Vagina (tissue), 2 donors: ENCODE measurements at regions not wholly inside any gene's neighbourhood (a gene's known extent, or its start where the extent isn't known, plus 50 kb on each side); places are given as distances from the start of the nearest gene placed in this dataset.
"Not testable (repeated sequence)": the region's sequence is repeated elsewhere in the genome, so short reads cannot be mapped to it uniquely, and the experiment has no call there.

Experiments used
- DNase-seq, 2 donors: peaks; one replicate each; pipeline ENCODE4 v3.0.0-alpha.2; 2017; ENCODE audit errors: extremely low spot score in 2 of 2
- H3K27ac ChIP-seq: fragments of 200-600 bp; sonication (generic); one replicate; pipeline ENCODE4 v1.5.1; 2019
- H3K27me3 ChIP-seq: fragments of 200-600 bp; sonication (generic); one replicate; pipeline ENCODE4 v1.5.1; 2019
- H3K36me3 ChIP-seq, 2 donors: fragments of 200-600 bp; sonication (generic); one replicate each; pipeline ENCODE4 v1.5.1; 2017 to 2019
- H3K4me1 ChIP-seq: fragments of 200-600 bp; sonication (generic); one replicate; pipeline ENCODE4 v1.5.1; 2019
- H3K4me3 ChIP-seq, 2 donors: fragments of 200-600 bp; sonication (generic); 1 replicate in 1 of 2; 2 replicates in 1 of 2; pipeline ENCODE4 v1.5.1; 2016 to 2019
- H3K9me3 ChIP-seq: fragments of 200-600 bp; sonication (generic); one replicate; pipeline ENCODE4 v1.5.1; 2019
- CTCF ChIP-seq, 3 experiments: fragments of 450-650 bp in 2 of 3; fragments of 200-600 bp in 1 of 3; sonication (generic) in 1 of 3; IDR thresholded peaks; one replicate each; pipeline ENCODE4 v1.5.1; 2017 to 2019; ENCODE audit warnings: antibody characterized with exemption in 3 of 3, mild to moderate bottlenecking in 2 of 3, moderate library complexity in 2 of 3
- POLR2A ChIP-seq, 2 donors: fragments of 450-650 bp; IDR thresholded peaks; one replicate each; pipeline ENCODE4 v1.6.1; 2017; ENCODE audit warnings: antibody characterized with exemption in 2 of 2, mild to moderate bottlenecking in 2 of 2, moderate library complexity in 2 of 2
- POLR2AphosphoS5 ChIP-seq, 2 donors: sonication (generic); formaldehyde crosslinking; IDR thresholded peaks; one replicate each; pipeline ENCODE4 v1.9.0; 2017; ENCODE audit warnings: antibody characterized with exemption in 2 of 2, mild to moderate bottlenecking in 2 of 2, low read depth in 1 of 2; ENCODE audit not compliant: insufficient read depth in 1 of 2
- intact Hi-C: fragments of 100-400 bp; cut with DNase I; formaldehyde crosslinking; loops from one replicate; pipeline ENCODE4 v1.15.1; 2023

- no peaks in the 10 kb centered on the region for H3K27me3 ChIP-seq
- no peak overlapping the region for H3K4me3 ChIP-seq
- H3K36me3 ChIP-seq, result no peaks in the 10 kb centered on the region
- no peak for TF ChIP-seq POLR2AphosphoS5 (IDR thresholded peaks at IDR 0.05; ENCODE audit: insufficient read depth in 1 of 2, low read depth in 1 of 2)
- TF ChIP-seq CTCF (IDR thresholded peaks at IDR 0.05), result no peak
- TF ChIP-seq POLR2A (IDR thresholded peaks at IDR 0.05), result no peak
- no peak overlapping the region for H3K27ac ChIP-seq
- intact Hi-C loops, result no loop called here
- no peaks in the 10 kb centered on the region for H3K4me1 ChIP-seq
- no peaks in the 10 kb centered on the region for H3K9me3 ChIP-seq
- DNase-seq, result no peak
Observed at GRCh38 chr18:57941841-57942489, 102.1 kb upstream of the NEDD4L start.

GRCh38 chr18:57940166-57940660 is 103.8 kb upstream of the NEDD4L start:
- Histone ChIP-seq H3K9me3 (no peaks in the 10 kb centered on the region), H3K4me3 (no peak overlapping the region), H3K27ac (no peak overlapping the region), H3K4me1 (no peaks in the 10 kb centered on the region), H3K27me3 (no peaks in the 10 kb centered on the region), H3K36me3 (no peaks in the 10 kb centered on the region)
- TF ChIP-seq POLR2AphosphoS5 (IDR thresholded peaks at IDR 0.05; ENCODE audit: insufficient read depth in 1 of 2, low read depth in 1 of 2) (no peak), CTCF (IDR thresholded peaks at IDR 0.05) (no peak), POLR2A (IDR thresholded peaks at IDR 0.05) (no peak)
- intact Hi-C loops, result no loop called here
- DNase-seq, result no peak

- H3K9me3 ChIP-seq, intact Hi-C loops, H3K36me3 ChIP-seq, H3K27me3 ChIP-seq, H3K4me1 ChIP-seq, H3K27ac ChIP-seq, DNase-seq, H3K4me3 ChIP-seq: not testable (repeated sequence)
Observed at GRCh38 chr18:57934375-57934774, 109.7 kb upstream of the NEDD4L start.

- no peak for DNase-seq
- no peaks in the 10 kb centered on the region for H3K27me3 ChIP-seq
Observed at GRCh38 chr18:57931038-57931437, 113.0 kb upstream of the NEDD4L start.

GRCh38 chr18:57930476-57930875 is 113.5 kb upstream of the NEDD4L start:
- Histone ChIP-seq H3K9me3 (no peaks in the 10 kb centered on the region), H3K4me1 (no peaks in the 10 kb centered on the region), H3K27ac (no peak overlapping the region), H3K4me3 (no peak overlapping the region), H3K27me3 (no peaks in the 10 kb centered on the region), H3K36me3 (no peaks in the 10 kb centered on the region)
- peak in 1 of 2 donors; percentile 22 for DNase-seq
- intact Hi-C loops, result no loop called here
- TF ChIP-seq CTCF (IDR thresholded peaks at IDR 0.05), result no peak
- TF ChIP-seq POLR2AphosphoS5 (IDR thresholded peaks at IDR 0.05; ENCODE audit: insufficient read depth in 1 of 2, low read depth in 1 of 2), result no peak
- TF ChIP-seq POLR2A (IDR thresholded peaks at IDR 0.05), result no peak

More at GRCh38 chr18:57931038-57931437, 113.0 kb upstream of the NEDD4L start:
- Histone ChIP-seq H3K36me3 (no peaks in the 10 kb centered on the region), H3K27ac (no peak overlapping the region), H3K4me3 (no peak overlapping the region), H3K4me1 (no peaks in the 10 kb centered on the region), H3K9me3 (no peaks in the 10 kb centered on the region)
- TF ChIP-seq POLR2A (IDR thresholded peaks at IDR 0.05) (no peak), POLR2AphosphoS5 (IDR thresholded peaks at IDR 0.05; ENCODE audit: insufficient read depth in 1 of 2, low read depth in 1 of 2) (no peak), CTCF (IDR thresholded peaks at IDR 0.05) (no peak)
- intact Hi-C loops, result no loop called here
